ENCODE measurements at regions not wholly inside any gene's neighbourhood (a gene's known extent, or its start where the extent isn't known, plus 50 kb on each side); places are given as distances from the start of the nearest gene placed in this dataset.

DNA sequence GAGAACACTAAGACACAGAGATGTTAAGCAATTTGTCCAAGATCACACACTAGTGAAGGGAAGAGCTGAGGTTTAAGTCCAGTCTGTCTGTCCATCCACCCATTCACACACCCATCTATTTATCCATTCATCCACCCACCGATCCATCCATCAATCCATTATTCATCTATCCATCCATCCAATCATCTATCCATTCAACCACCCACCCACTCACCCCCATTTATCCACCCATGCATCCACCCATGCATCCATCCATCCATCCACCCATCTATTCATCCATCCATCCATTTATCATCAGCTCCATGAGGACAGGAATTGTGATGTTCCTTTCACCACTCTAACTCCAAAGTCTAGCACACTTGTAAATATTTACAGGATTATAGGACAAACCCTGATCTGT is 242.3 kb upstream of the PMEPA1 start:
- TF ChIP-seq CTCF (conservative IDR thresholded peaks at IDR 0.05 in 1 of 2, IDR thresholded peaks at IDR 0.05 in 1 of 2; ENCODE audit: extremely low read depth in 1 of 2, insufficient read depth in 1 of 2, low read depth in 1 of 2, low read length in 2 of 2): no peak
- TF ChIP-seq EZH2 (IDR thresholded peaks at IDR 0.05; ENCODE audit: borderline replicate concordance, low read length): no peak
